ENCODE measurements at regions not wholly inside any gene's neighbourhood (a gene's known extent, or its start where the extent isn't known, plus 50 kb on each side); places are given as distances from the start of the nearest gene placed in this dataset.

GRCh38 chr21:26288026-26288425 is 117.5 kb upstream of the APP start:
- no peak for DNase-seq (ENCODE audit: low read depth)
- TF ChIP-seq, protein P1, sequence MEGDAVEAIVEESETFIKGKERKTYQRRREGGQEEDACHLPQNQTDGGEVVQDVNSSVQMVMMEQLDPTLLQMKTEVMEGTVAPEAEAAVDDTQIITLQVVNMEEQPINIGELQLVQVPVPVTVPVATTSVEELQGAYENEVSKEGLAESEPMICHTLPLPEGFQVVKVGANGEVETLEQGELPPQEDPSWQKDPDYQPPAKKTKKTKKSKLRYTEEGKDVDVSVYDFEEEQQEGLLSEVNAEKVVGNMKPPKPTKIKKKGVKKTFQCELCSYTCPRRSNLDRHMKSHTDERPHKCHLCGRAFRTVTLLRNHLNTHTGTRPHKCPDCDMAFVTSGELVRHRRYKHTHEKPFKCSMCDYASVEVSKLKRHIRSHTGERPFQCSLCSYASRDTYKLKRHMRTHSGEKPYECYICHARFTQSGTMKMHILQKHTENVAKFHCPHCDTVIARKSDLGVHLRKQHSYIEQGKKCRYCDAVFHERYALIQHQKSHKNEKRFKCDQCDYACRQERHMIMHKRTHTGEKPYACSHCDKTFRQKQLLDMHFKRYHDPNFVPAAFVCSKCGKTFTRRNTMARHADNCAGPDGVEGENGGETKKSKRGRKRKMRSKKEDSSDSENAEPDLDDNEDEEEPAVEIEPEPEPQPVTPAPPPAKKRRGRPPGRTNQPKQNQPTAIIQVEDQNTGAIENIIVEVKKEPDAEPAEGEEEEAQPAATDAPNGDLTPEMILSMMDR (IDR thresholded peaks at IDR 0.05; ENCODE audit: low read length, missing control alignments) = no peak
- no peak overlapping the region for H3K4me3 ChIP-seq (replicated peaks; ENCODE audit: low read depth, low read length)

GRCh38 chr21:26284531-26284930 is 114.0 kb upstream of the APP start:
- no peak for DNase-seq (ENCODE audit: low read depth)
- no peak overlapping the region for H3K4me3 ChIP-seq (replicated peaks; ENCODE audit: low read depth, low read length)
- TF ChIP-seq, protein P1 (IDR thresholded peaks at IDR 0.05; ENCODE audit: low read length, missing control alignments) = no peak

DNA sequence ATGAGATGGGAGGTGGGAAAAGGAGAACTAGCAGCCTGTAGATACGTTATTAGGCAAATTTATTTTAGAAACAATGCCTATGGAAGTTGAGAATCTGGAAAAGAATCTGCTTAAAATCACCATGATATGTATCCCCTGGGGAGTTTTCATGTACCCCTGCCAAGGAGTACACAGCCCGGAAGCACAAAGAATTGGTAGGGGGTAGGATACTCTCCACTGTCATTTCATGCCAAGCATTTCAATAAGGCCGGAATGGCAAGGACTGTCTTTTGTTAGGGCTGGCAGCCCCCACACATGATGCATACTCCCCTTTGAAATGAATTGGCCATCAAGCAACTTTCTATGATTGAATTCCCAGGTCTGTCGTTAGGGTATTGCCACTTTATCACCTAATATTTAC is 111.5 kb upstream of the APP start:
- TF ChIP-seq, protein P1 (IDR thresholded peaks at IDR 0.05; ENCODE audit: low read length, missing control alignments) = no peak
- DNase-seq (ENCODE audit: low read depth) = no peak
- H3K4me3 ChIP-seq (replicated peaks; ENCODE audit: low read depth, low read length) = no peak overlapping the region

- TF ChIP-seq, protein P1 (IDR thresholded peaks at IDR 0.05; ENCODE audit: low read length, missing control alignments) = no peak
- DNase-seq (ENCODE audit: low read depth) = no peak
- H3K4me3 ChIP-seq (replicated peaks; ENCODE audit: low read depth, low read length) = no peak overlapping the region
These were observed 110.9 kb upstream of the APP start for GRCh38 chr21:26281506-26281905.

GRCh38 chr21:26280775-26281174 is 110.2 kb upstream of the APP start:
- no peak overlapping the region for H3K4me3 ChIP-seq (replicated peaks; ENCODE audit: low read depth, low read length)
- TF ChIP-seq, protein P1 (IDR thresholded peaks at IDR 0.05; ENCODE audit: low read length, missing control alignments) = no peak
- DNase-seq (ENCODE audit: low read depth) = no peak

DNA sequence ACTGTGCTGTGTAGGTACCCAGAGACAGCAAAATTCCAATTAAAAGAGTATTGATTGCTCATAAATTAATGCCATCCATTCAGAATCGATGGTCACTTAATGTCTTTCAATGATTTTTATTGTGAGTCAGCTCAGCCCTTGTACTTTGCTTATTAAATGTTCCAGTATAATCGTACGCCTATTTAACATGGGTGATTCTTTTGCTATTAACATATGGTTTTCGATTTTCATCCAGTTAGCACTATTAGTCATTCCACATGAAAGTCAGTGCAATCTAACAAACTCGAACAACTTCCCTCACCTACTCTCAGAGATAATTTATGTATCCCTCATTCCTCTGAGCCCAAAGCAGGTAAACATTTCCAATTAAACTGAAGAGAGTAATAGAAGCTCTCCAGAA is 109.6 kb upstream of the APP start:
- no peak for DNase-seq (ENCODE audit: low read depth)
- H3K4me3 ChIP-seq (replicated peaks; ENCODE audit: low read depth, low read length) = no peak overlapping the region
- TF ChIP-seq, protein P1 (IDR thresholded peaks at IDR 0.05; ENCODE audit: low read length, missing control alignments) = no peak

- DNase-seq (ENCODE audit: low read depth) = no peak
- TF ChIP-seq, protein P1 (IDR thresholded peaks at IDR 0.05; ENCODE audit: low read length, missing control alignments) = no peak
- H3K4me3 ChIP-seq (replicated peaks; ENCODE audit: low read depth, low read length) = no peak overlapping the region
These were observed 105.2 kb upstream of the APP start for GRCh38 chr21:26275801-26276200.

Data from fibroblast of pulmonary artery (primary cell).